ENCODE measurements at regions not wholly inside any gene's neighbourhood (a gene's known extent, or its start where the extent isn't known, plus 50 kb on each side); places are given as distances from the start of the nearest gene placed in this dataset.
"Not testable (repeated sequence)": the region's sequence is repeated elsewhere in the genome, so short reads cannot be mapped to it uniquely, and the experiment has no call there.

GRCh38 chrX:39690541-39691415 lies 407.0 kb downstream of the BCOR start:
- FAIRE-seq (peak; percentile 64), DNase-seq (ENCODE audit: insufficient read length, low spot score) (no peak)
- no peak for TF ChIP-seq CTCF (IDR thresholded peaks at IDR 0.05; ENCODE audit: insufficient read depth, missing control alignments)

- DNase-seq (ENCODE audit: insufficient read length, low spot score), result no peak
- TF ChIP-seq CTCF (IDR thresholded peaks at IDR 0.05; ENCODE audit: insufficient read depth, missing control alignments), result no peak
- no peak for FAIRE-seq
Measured at GRCh38 chrX:39691724-39692123, 406.0 kb downstream of the BCOR start.

- TF ChIP-seq CTCF (IDR thresholded peaks at IDR 0.05; ENCODE audit: insufficient read depth, missing control alignments), result no peak
- DNase-seq (ENCODE audit: insufficient read length, low spot score) (no peak), FAIRE-seq (no peak)
Measured at GRCh38 chrX:39692796-39693195, 405.0 kb downstream of the BCOR start.

- TF ChIP-seq CTCF (IDR thresholded peaks at IDR 0.05; ENCODE audit: insufficient read depth, missing control alignments), result no peak
- DNase-seq (ENCODE audit: insufficient read length, low spot score), result no peak
- no peak for FAIRE-seq
Measured at GRCh38 chrX:39693298-39693697, 404.5 kb downstream of the BCOR start.

- not testable (repeated sequence) for DNase-seq (ENCODE audit: insufficient read length, low spot score); FAIRE-seq
Measured at GRCh38 chrX:39702636-39703035, 395.1 kb downstream of the BCOR start.

GRCh38 chrX:39703307-39703706 lies 394.5 kb downstream of the BCOR start:
- no peak for FAIRE-seq
- no peak for TF ChIP-seq CTCF (IDR thresholded peaks at IDR 0.05; ENCODE audit: insufficient read depth, missing control alignments)

GRCh38 chrX:39704590-39704989 lies 393.2 kb downstream of the BCOR start:
- DNase-seq (ENCODE audit: insufficient read length, low spot score) (no peak), FAIRE-seq (no peak)
- TF ChIP-seq CTCF (IDR thresholded peaks at IDR 0.05; ENCODE audit: insufficient read depth, missing control alignments), result no peak

More at GRCh38 chrX:39703307-39703706, 394.5 kb downstream of the BCOR start:
- no peak for DNase-seq (ENCODE audit: insufficient read length, low spot score)
